ENCODE measurements at regions not wholly inside any gene's neighbourhood (a gene's known extent, or its start where the extent isn't known, plus 50 kb on each side); places are given as distances from the start of the nearest gene placed in this dataset.

DNA sequence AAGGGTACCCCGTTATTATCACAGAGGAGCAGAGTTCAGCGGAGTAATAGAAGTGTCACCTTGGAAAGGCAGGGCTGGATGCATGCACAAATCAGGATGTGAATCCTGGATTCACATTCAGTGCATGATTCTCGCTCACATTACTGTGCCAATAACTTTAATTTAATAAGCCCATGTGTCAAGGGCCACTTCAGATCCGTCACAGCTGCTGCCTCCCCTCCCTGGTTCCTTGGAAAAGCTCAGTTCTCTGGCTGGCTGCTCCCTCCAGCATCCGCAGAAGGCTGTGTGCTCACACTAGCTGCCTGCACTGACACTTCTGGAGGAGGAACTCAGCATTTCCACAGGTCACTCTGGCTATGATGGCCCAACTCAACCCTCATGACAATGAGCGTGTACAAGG, 256.8 kb upstream of the ADAMTS16 start:
- no peak overlapping the region for H3K27ac Mint-ChIP-seq (ENCODE audit: unreplicated experiment)
- no peak overlapping the region for H3K4me3 Mint-ChIP-seq (ENCODE audit: low read depth, unreplicated experiment)
- H3K36me3 Mint-ChIP-seq (ENCODE audit: insufficient read depth, unreplicated experiment): no peaks in the 10 kb centered on the region
- peaks cover 5% of the 10 kb centered on the region for H3K9me3 Mint-ChIP-seq (ENCODE audit: low read depth, unreplicated experiment)
- no TSS peak for BruUV-seq (replicated peaks)
- H3K4me1 Mint-ChIP-seq (ENCODE audit: low read depth, unreplicated experiment): no peaks in the 10 kb centered on the region
- no peak for DNase-seq
- CTCF ChIA-PET: no interaction called here
- H3K27me3 Mint-ChIP-seq (ENCODE audit: unreplicated experiment): no peaks in the 10 kb centered on the region
- TF ChIP-seq CTCF (IDR thresholded peaks at IDR 0.05; ENCODE audit: unreplicated experiment): no peak
- intact Hi-C loops (cut with micrococcal nuclease; ENCODE audit: unreplicated experiment): no loop called here

GRCh38 chr5:4893063-4893744, 246.9 kb upstream of the ADAMTS16 start:
- intact Hi-C loops (cut with micrococcal nuclease; ENCODE audit: unreplicated experiment): no loop called here
- CTCF ChIA-PET: no interaction called here
- H3K4me3 Mint-ChIP-seq (ENCODE audit: low read depth, unreplicated experiment): no peak overlapping the region
- H3K36me3 Mint-ChIP-seq (ENCODE audit: insufficient read depth, unreplicated experiment): no peaks in the 10 kb centered on the region
- no peaks in the 10 kb centered on the region for H3K4me1 Mint-ChIP-seq (ENCODE audit: low read depth, unreplicated experiment)
- peaks cover 18% of the 10 kb centered on the region for H3K9me3 Mint-ChIP-seq (ENCODE audit: low read depth, unreplicated experiment)
- no peaks in the 10 kb centered on the region for H3K27me3 Mint-ChIP-seq (ENCODE audit: unreplicated experiment)
- BruUV-seq (replicated peaks): no TSS peak
- no peak overlapping the region for H3K27ac Mint-ChIP-seq (ENCODE audit: unreplicated experiment)
- no peak for DNase-seq
- no peak for TF ChIP-seq CTCF (IDR thresholded peaks at IDR 0.05; ENCODE audit: unreplicated experiment)

DNA sequence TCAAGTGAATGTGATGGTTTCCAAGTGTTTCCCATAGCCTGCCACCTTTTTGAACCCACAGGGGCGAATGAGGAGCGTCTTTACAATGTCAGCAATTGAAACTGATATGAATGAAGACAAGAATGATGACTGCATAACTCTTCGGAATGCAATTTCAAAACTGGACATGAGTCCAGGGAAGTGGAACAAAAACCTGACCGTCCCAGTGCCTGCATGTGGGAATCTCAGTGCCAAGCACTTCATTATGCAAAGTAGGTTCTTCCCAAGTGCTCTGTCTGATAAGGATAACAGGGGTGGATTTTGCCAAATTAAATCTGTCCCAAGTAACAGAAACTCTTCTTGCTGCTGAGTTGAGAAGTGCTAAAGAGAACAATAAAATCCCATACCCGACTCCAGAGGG, 243.8 kb upstream of the ADAMTS16 start:
- peaks cover 13% of the 10 kb centered on the region for H3K9me3 Mint-ChIP-seq (ENCODE audit: low read depth, unreplicated experiment)
- TF ChIP-seq CTCF (IDR thresholded peaks at IDR 0.05; ENCODE audit: unreplicated experiment): no peak
- no peaks in the 10 kb centered on the region for H3K4me1 Mint-ChIP-seq (ENCODE audit: low read depth, unreplicated experiment)
- H3K4me3 Mint-ChIP-seq (ENCODE audit: low read depth, unreplicated experiment): no peak overlapping the region
- no TSS peak for BruUV-seq (replicated peaks)
- no peaks in the 10 kb centered on the region for H3K36me3 Mint-ChIP-seq (ENCODE audit: insufficient read depth, unreplicated experiment)
- no peak for DNase-seq
- H3K27me3 Mint-ChIP-seq (ENCODE audit: unreplicated experiment): no peaks in the 10 kb centered on the region
- CTCF ChIA-PET: no interaction called here
- intact Hi-C loops (cut with micrococcal nuclease; ENCODE audit: unreplicated experiment): no loop called here
- no peak overlapping the region for H3K27ac Mint-ChIP-seq (ENCODE audit: unreplicated experiment)

DNA sequence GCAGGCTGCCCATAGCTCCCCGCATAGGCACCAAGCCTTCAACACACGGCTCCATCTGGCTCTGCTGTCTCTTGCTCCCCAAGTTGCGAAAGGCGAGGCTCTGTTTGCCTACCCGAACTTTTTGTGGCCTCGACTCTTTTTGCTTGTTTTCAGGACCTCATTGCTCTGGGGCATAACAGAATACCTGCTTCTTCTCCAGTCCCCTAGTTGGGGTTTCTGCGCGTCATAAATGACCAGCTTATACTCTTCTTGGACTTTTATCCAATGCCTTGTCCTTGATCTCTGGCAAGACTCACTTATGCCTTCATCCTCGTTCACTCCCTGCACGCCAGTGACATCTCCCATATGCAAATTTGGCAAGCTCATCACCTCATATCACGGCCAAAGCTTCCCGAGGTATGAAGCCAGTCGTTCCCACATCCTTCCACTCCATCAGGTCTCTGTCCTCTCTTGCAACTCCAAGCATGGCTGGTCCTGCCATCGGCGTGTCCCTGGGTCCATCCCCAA, 238.8 kb upstream of the ADAMTS16 start:
- H3K9me3 Mint-ChIP-seq (ENCODE audit: low read depth, unreplicated experiment): peaks cover 13% of the 10 kb centered on the region
- H3K27ac Mint-ChIP-seq (ENCODE audit: unreplicated experiment): no peak overlapping the region
- CTCF ChIA-PET: no interaction called here
- no peak for TF ChIP-seq CTCF (IDR thresholded peaks at IDR 0.05; ENCODE audit: unreplicated experiment)
- no peak overlapping the region for H3K4me3 Mint-ChIP-seq (ENCODE audit: low read depth, unreplicated experiment)
- BruUV-seq (replicated peaks): no TSS peak
- no peaks in the 10 kb centered on the region for H3K4me1 Mint-ChIP-seq (ENCODE audit: low read depth, unreplicated experiment)
- no peaks in the 10 kb centered on the region for H3K36me3 Mint-ChIP-seq (ENCODE audit: insufficient read depth, unreplicated experiment)
- intact Hi-C loops (cut with micrococcal nuclease; ENCODE audit: unreplicated experiment): no loop called here
- H3K27me3 Mint-ChIP-seq (ENCODE audit: unreplicated experiment): no peaks in the 10 kb centered on the region
- DNase-seq: no peak
